ENCODE measurements at regions not wholly inside any gene's neighbourhood (a gene's known extent, or its start where the extent isn't known, plus 50 kb on each side); places are given as distances from the start of the nearest gene placed in this dataset.

- DNase-seq = no peak
Measured at GRCh38 chr13:73737214-73737613, 397.0 kb downstream of the KLF12 start.

GRCh38 chr13:73733706-73734105, 400.5 kb downstream of the KLF12 start:
- DNase-seq = no peak

- no peak for DNase-seq
Measured at GRCh38 chr13:73732350-73732749, 401.9 kb downstream of the KLF12 start.

GRCh38 chr13:73731564-73731963, 402.6 kb downstream of the KLF12 start:
- DNase-seq = no peak

DNA sequence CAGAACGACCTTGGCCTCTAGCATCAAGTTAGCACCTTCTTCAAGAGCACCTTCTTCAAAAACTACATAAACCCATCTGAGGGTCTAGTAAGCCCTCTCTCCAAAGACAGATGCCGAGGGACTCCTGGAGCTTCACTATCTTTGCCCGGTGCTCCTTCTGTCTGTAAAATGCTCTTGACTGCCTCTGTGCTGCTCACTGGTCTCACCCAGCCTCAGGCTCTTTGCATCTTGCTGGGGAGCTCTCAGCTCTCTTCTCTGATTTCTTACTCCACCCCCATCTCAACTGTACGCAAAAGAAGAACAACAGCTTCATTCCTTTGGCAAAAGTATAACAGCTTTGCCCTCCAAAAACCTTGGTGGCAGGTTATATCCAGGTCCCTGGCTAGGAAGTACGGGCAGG, 404.2 kb downstream of the KLF12 start:
- DNase-seq = no peak

GRCh38 chr13:73729046-73729445, 405.2 kb downstream of the KLF12 start:
- no peak for DNase-seq

DNA sequence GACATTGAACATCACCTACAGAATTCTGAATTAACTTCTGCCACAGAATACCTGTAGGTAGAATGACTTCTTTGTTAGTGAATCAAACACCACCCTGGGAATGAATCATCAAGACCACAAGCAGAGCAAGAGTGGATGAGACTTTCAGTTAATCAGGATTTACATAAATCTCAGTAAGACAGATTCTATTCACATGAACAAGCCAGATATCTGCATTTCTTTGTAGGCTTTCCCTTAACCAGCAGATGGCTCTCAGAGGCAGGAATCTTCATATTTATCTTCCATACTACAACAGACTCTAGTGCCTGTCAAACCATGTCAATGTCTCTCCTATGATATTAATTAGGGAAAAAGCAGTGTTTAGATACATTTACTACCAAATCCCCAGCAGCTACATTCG, 412.1 kb downstream of the KLF12 start:
- no peak for DNase-seq

DNA sequence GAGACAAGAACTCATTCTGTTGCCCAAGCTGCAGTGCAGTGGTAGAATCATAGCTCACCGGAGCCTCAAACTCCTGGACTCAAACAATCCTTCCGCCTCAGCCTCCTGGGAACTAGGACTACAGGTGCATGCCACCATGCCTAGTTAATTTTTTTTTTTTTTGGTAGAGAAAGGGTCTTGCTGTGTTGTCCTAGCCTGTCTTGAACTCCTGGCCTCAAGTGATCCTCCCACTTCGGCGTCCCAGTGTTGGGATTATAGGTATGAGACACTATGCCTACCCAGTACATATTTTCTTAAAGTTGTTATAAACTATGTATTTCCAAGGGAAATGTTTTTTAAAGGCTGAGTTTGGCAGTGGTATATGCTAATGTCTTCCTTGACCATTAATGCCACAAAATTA, 412.6 kb downstream of the KLF12 start:
- no peak for DNase-seq

- no peak for DNase-seq
Measured at GRCh38 chr13:73720216-73720840, 413.9 kb downstream of the KLF12 start.

- DNase-seq = no peak
Measured at GRCh38 chr13:73718246-73718645, 416.0 kb downstream of the KLF12 start.

GRCh38 chr13:73717632-73718031, 416.6 kb downstream of the KLF12 start:
- no peak for DNase-seq

DNA sequence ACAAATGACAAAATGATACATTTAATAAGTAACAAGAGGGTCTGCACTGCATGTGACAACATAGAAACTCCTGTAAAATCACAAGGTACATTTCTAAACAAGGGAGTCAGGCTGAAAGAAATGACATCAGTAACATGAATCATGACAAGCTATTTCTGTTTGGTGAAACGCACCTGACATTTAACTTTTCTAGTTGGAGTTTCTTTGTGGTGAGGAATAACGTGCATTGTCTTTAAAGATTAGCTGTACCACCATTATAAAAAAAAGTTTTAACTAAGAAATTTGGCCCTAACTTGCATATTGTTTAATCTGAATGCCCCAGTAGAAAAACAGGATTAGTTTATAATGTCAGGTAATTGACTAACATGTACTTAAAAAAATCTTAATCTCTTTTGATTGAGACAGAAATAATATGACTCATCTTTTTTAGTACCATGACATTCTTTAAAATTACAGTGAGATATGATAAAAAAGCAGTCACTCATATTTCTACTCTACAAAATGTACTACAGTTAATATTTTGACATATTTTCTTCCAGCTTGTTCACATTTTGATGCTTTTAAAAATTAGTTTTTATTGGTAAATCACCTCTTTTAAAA, 418.2 kb downstream of the KLF12 start:
- DNase-seq = no peak

- DNase-seq = no peak
Measured at GRCh38 chr13:73715114-73715910, 418.9 kb downstream of the KLF12 start.

GRCh38 chr13:73714522-73714921, 419.7 kb downstream of the KLF12 start:
- no peak for DNase-seq

GRCh38 chr13:73708393-73708985, 425.7 kb downstream of the KLF12 start:
- peak; percentile 17 for DNase-seq

- DNase-seq = no peak
Measured at GRCh38 chr13:73704587-73704986, 429.6 kb downstream of the KLF12 start.

DNA sequence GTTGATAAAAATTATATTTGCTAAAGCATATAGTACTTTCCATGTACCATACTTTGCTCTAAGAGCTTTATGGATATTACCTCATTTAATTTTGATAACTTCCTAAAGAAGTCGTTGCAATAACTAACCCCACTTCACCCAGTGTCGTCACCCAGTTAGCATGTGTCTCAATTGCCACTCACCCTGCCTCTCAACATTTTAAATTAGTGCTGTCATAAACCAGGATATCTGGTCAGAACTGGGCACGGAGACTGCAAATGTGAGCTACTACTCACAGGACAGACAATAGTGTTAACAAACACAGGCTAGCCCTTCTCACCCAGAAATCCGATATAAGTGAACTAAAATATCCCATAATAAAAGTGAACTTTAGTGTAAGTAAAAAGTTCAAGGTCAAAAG, 430.6 kb downstream of the KLF12 start:
- no peak for DNase-seq

DNA sequence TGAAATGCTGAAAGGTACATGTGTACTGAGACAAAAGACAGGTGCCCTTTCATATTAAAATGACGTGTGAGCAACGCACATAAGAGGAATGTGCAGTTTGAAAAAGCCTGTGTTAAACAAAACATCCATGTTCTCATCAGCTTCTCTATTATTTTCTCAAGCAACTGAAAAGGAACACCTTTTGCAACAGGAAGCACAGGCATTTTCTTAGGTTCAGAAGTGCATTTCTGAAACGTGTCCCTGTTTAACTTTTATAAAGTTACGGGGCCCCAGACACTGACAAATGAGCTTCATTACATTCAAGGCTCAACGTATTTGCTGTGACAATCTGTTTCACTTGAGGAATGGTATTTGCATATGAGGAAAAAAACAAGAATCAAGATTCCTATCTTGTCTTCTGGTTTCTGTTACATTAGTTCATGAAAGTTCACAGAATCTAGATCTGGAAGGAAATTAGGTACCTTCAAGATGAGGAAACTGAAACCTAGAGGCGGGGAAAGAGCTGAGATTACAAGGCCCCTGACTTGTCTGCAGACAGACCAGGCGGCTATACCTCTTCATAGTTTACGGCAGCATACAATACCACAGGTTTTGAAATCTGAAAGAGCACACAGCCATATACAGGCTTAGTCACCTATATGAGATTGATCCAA, 431.7 kb downstream of the KLF12 start:
- DNase-seq = no peak

DNA sequence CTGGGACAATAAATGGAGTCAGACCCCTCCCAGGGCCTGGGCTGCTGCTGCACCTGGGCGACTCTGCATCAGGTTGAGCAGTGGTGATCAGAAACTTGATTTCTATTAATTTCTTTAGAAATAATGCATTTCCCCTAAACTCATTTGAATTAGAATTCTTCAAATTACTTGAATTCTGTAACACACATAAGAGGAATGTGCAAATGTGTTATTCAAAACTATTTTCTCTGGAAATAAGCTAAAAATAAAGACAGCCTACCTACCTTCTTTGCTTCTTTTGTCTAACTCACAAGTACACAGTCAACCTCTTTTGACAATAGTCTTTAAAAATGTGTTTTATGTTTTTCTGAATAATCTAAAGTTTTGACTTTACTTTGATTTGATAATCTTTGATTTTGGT, 433.0 kb downstream of the KLF12 start:
- DNase-seq = no peak

DNA sequence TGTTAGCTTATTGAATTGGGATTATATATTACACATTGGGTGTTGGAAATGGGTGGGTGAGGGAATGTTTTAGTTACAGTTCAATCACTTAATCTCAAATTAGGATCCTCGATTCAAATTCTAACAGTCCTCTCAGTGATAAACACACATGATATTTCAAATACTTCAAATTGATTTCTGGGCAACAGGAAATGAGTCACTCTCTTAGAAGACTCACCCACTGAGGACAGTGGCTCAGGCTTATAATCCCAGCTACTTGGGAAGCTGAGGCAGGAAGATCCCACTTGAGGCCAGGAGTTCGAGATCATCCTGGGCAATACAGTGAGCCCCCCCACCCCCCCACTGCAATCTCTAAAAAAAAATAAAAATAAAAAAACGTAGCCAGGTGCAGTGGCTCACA, 435.3 kb downstream of the KLF12 start:
- DNase-seq = no peak

GRCh38 chr13:73697166-73697565, 437.0 kb downstream of the KLF12 start:
- DNase-seq = no peak

DNA sequence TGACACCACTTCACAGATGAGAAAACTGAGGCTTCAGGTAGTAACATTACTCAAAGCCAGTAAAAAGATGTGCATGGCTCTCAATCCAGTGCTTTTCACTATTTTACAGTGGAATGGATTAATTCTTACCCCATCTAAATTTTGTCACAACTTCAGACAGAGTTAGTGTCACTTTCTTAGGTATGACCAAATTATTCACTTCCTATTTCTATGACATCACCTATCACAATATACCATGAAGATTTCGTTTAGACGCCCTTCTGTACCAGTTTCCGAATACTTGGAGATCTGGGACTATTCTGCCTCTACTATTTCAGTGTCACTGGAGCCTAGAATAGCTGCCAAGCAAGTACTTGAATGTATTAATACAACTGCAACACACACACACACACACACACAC, 437.5 kb downstream of the KLF12 start:
- DNase-seq = no peak

- DNase-seq = no peak
Measured at GRCh38 chr13:73696271-73696670, 437.9 kb downstream of the KLF12 start.

Measured in GF-D8 (cell line).